GM12878 (cell line): ENCODE measurements at regions not wholly inside any gene's neighbourhood (a gene's known extent, or its start where the extent isn't known, plus 50 kb on each side); places are given as distances from the start of the nearest gene placed in this dataset.

Source experiments
- ATAC-seq: fragments of 200-7000 bp; cut with Tn5 transposase; 3 replicates; pipeline ENCODE4 v1.9.1; 2020; ENCODE audit warnings: mild to moderate bottlenecking, moderate library complexity
- BruUV-seq: library from RNA; stranded (reverse); fragments of 400-500 nt; replicated peaks from 2 replicates; lab custom pipeline; 2021; lab: Mats Ljungman, UMichigan
- CTCF ChIA-PET: fragments of 300-600 bp; sonication (Branson Sonifier 250); formaldehyde crosslinking; extraction: SDS; loops from one replicate; lab custom pipeline; 2021; ENCODE audit warnings: inconsistent platforms; lab: Yijun Ruan, JAX
- POLR2A ChIA-PET: fragments of 350-600 bp; formaldehyde crosslinking; extraction: SDS; loops from one replicate; lab custom pipeline; 2021; ENCODE audit warnings: inconsistent platforms; lab: Charles Lee
- RAD21 ChIA-PET: fragments of 300-600 bp; sonication (Branson Sonifier 250); formaldehyde crosslinking; loops from one replicate; lab custom pipeline; 2023; ENCODE audit warnings: antibody characterized with exemption; ENCODE audit not compliant: unreplicated experiment; lab: Charles Lee
- SMC1A ChIA-PET: fragments of 300-600 bp; sonication (Branson Sonifier 250); formaldehyde crosslinking; loops from one replicate; lab custom pipeline; 2023; ENCODE audit not compliant: unreplicated experiment, uncharacterized antibody; lab: Charles Lee
- DNase-seq: peaks from one replicate; pipeline ENCODE4 v3.0.0-alpha.2; 2011; ENCODE audit warnings: low read depth, low spot score
- FAIRE-seq: peaks from 3 replicates; lab custom pipeline; 2011; peaks lifted over from hg19 to GRCh38; lab: Jason Lieb, UNC
- H2AFZ ChIP-seq: 2 replicates; pipeline ENCODE4 v1.6.0; 2011; ENCODE audit warnings: low read depth, low read length, control low read depth; ENCODE audit not compliant: control insufficient read depth
- H3K27ac ChIP-seq: 2 replicates; pipeline ENCODE4 v1.5.1; 2011; ENCODE audit warnings: control low read depth; ENCODE audit not compliant: control insufficient read depth, insufficient read depth
- H3K27me3 ChIP-seq, 2 experiments: replicated peaks in 1 of 2; 2 replicates each; pipeline versions ENCODE4 v1.6.0 to v1.6.1; 2011; ENCODE audit warnings: low read length in 1 of 2; ENCODE audit not compliant: control insufficient read depth in 2 of 2, insufficient read depth in 2 of 2
- H3K36me3 ChIP-seq, 2 experiments: 2 replicates each; pipeline ENCODE4 v1.5.1; 2011; ENCODE audit warnings: low read length in 1 of 2; ENCODE audit not compliant: control insufficient read depth in 2 of 2, insufficient read depth in 2 of 2
- H3K4me1 ChIP-seq: 2 replicates; pipeline ENCODE4 v1.6.1; 2011; ENCODE audit warnings: mild to moderate bottlenecking, low read length, moderate library complexity, mixed read lengths; ENCODE audit not compliant: control insufficient read depth, insufficient read depth
- H3K4me2 ChIP-seq: 2 replicates; pipeline ENCODE4 v1.6.0; 2011; ENCODE audit warnings: control low read depth; ENCODE audit not compliant: control insufficient read depth, insufficient read depth
- H3K4me3 ChIP-seq: fragments of 200-600 bp; sonication (generic); 2 replicates; pipeline ENCODE4 v1.5.1; 2016
- H3K79me2 ChIP-seq: 2 replicates; pipeline ENCODE4 v1.6.0; 2011; ENCODE audit warnings: low read length; ENCODE audit not compliant: control insufficient read depth, insufficient read depth
- H3K9ac ChIP-seq: 2 replicates; pipeline ENCODE4 v1.8.0; 2011; ENCODE audit warnings: low read length, control low read depth, mixed read lengths; ENCODE audit not compliant: control insufficient read depth, insufficient read depth
- H3K9me3 ChIP-seq: replicated peaks from 3 replicates; pipeline ENCODE4 v1.5.1; 2011; ENCODE audit warnings: mild to moderate bottlenecking, low read length; ENCODE audit not compliant: control insufficient read depth, insufficient read depth
- H4K20me1 ChIP-seq: 2 replicates; pipeline ENCODE4 v1.6.0; 2011; ENCODE audit not compliant: control insufficient read depth, insufficient read depth
- BCL3 ChIP-seq: IDR thresholded peaks from 2 replicates; pipeline ENCODE4 v1.6.1; 2011; ENCODE audit warnings: borderline replicate concordance, low read depth, mild to moderate bottlenecking, moderate library complexity, low read length; ENCODE audit not compliant: insufficient read depth, poor library complexity, severe bottlenecking
- SIN3A ChIP-seq: IDR thresholded peaks from 2 replicates; pipeline ENCODE4 v1.6.1; 2012; ENCODE audit warnings: low read depth, low read length, improper control_type of control experiment
- WGBS: methylation state at CpG from one replicate; pipeline ENCODE4 v1.1.6; 2016; ENCODE audit warnings: low lambda C conversion rate; ENCODE audit not compliant: insufficient replicate concordance, insufficient coverage; ENCODE audit errors: missing lambda C conversion rate; 5-methylcytosine and 5-hydroxymethylcytosine counted together
- in situ Hi-C: fragments of 300-500 bp; cut with MboI; formaldehyde crosslinking; loops from 9 replicates; pipeline ENCODE4 v1.14.3; 2018; ENCODE audit warnings: mixed read lengths
- intact Hi-C: fragments of 100-400 bp; cut with micrococcal nuclease; formaldehyde crosslinking; loops from one replicate; pipeline ENCODE4 v1.14.2; 2022; ENCODE audit not compliant: unreplicated experiment

GRCh38 chr6:46078294-46078693 is 51.5 kb upstream of the ENPP4 start:
- no TSS peak for BruUV-seq
- ATAC-seq (no peak), DNase-seq (no peak), FAIRE-seq (no peak)
- intact Hi-C loops (loop anchor here (10.0 kb wide), 1 partner anchor 143 kb away; no protein-coding TSS in a partner anchor), in situ Hi-C loops (loop anchor here (25.0 kb wide), 1 partner anchor 559 kb away; no protein-coding TSS in a partner anchor)
- ChIA-PET SMC1A (no interaction called here), POLR2A (no interaction called here), CTCF (interaction anchor here (0.7 to 1.4 kb wide), 2 partner anchors 147 to 311 kb away, joined by 3 read pairs; no protein-coding TSS in a partner anchor), RAD21 (no interaction called here)
- 65% methylated on average over 2 of the region's 2 CpGs for WGBS
- H3K27me3 ChIP-seq: no peaks in the 10 kb centered on the region
- H3K27ac ChIP-seq: no peak overlapping the region
- H3K4me3 ChIP-seq: no peak overlapping the region
- H3K9me3 ChIP-seq: no peaks in the 10 kb centered on the region
- H2AFZ ChIP-seq: no peak overlapping the region
- no peaks in the 10 kb centered on the region for H4K20me1 ChIP-seq
- no peaks in the 10 kb centered on the region for H3K4me1 ChIP-seq
- no peaks in the 10 kb centered on the region for H3K79me2 ChIP-seq
- no peak overlapping the region for H3K4me2 ChIP-seq
- no peak overlapping the region for H3K9ac ChIP-seq
- no peak for TF ChIP-seq BCL3
- no peaks in the 10 kb centered on the region for H3K36me3 ChIP-seq

- H3K9me3 ChIP-seq: no peaks in the 10 kb centered on the region
These were observed 50.7 kb upstream of the ENPP4 start for GRCh38 chr6:46079061-46079460.

More at GRCh38 chr6:46079061-46079460, 50.7 kb upstream of the ENPP4 start:
- DNase-seq: no peak
- intact Hi-C loops (loop anchor here (10.0 kb wide), 1 partner anchor 144 kb away; no protein-coding TSS in a partner anchor), in situ Hi-C loops (loop anchor here (25.0 kb wide), 1 partner anchor 558 kb away; no protein-coding TSS in a partner anchor)
- no peak for ATAC-seq
- Histone ChIP-seq H3K9ac (no peak overlapping the region), H4K20me1 (no peaks in the 10 kb centered on the region), H2AFZ (no peak overlapping the region), H3K4me2 (no peak overlapping the region), H3K27ac (no peak overlapping the region), H3K4me3 (no peak overlapping the region), H3K4me1 (no peaks in the 10 kb centered on the region)
- CTCF ChIA-PET: interaction anchor here (1.4 kb wide), 1 partner anchor 9 kb away, joined by 3 read pairs; no protein-coding TSS in a partner anchor
- POLR2A ChIA-PET: no interaction called here
- SMC1A ChIA-PET: interaction anchor here (0.7 to 1.0 kb wide), 2 partner anchors 142 to 170 kb away, joined by 3 read pairs; no protein-coding TSS in a partner anchor
- WGBS: 16% methylated on average over 2 of the region's 2 CpGs
- TF ChIP-seq SIN3A: no peak
- TF ChIP-seq, all 136 proteins: peak for 0
- Histone ChIP-seq H3K79me2 (no peaks in the 10 kb centered on the region), H3K27me3 (no peaks in the 10 kb centered on the region), H3K36me3 (no peaks in the 10 kb centered on the region)
- no peak for FAIRE-seq
- no TSS peak for BruUV-seq
- RAD21 ChIA-PET: no interaction called here
